GM23338 (cell line): ENCODE measurements at regions not wholly inside any gene's neighbourhood (a gene's known extent, or its start where the extent isn't known, plus 50 kb on each side); places are given as distances from the start of the nearest gene placed in this dataset.

Source experiments
- ATAC-seq: fragments of 200-7000 bp; cut with Tn5 transposase; 3 replicates; pipeline ENCODE4 v1.9.1; 2020
- DNase-seq: peaks from one replicate; pipeline ENCODE4 v3.0.0-alpha.2; 2015; ENCODE audit warnings: low spot score
- H2AFZ ChIP-seq: fragments of 200-600 bp; sonication (generic); 2 replicates; pipeline ENCODE4 v1.8.0; 2016; ENCODE audit warnings: antibody characterized with exemption, mild to moderate bottlenecking, moderate library complexity
- H3F3A ChIP-seq: fragments of 200-600 bp; sonication (generic); replicated peaks from 2 replicates; pipeline ENCODE4 v1.8.0; 2017; ENCODE audit warnings: antibody characterized with exemption, mixed run types, low read depth
- H3K27ac ChIP-seq: fragments of 200-600 bp; sonication (generic); 2 replicates; pipeline ENCODE4 v1.6.1; 2016; ENCODE audit warnings: low read depth
- H3K27me3 ChIP-seq: fragments of 200-600 bp; sonication (generic); 2 replicates; pipeline ENCODE4 v1.8.0; 2016; ENCODE audit warnings: mild to moderate bottlenecking, mixed run types, moderate library complexity; ENCODE audit not compliant: insufficient read depth
- H3K36me3 ChIP-seq: fragments of 200-600 bp; sonication (generic); 2 replicates; pipeline ENCODE4 v1.8.0; 2016; ENCODE audit warnings: mild to moderate bottlenecking; ENCODE audit not compliant: insufficient read depth
- H3K4me1 ChIP-seq: fragments of 200-600 bp; sonication (generic); 2 replicates; pipeline ENCODE4 v1.8.0; 2016; ENCODE audit warnings: mild to moderate bottlenecking, moderate library complexity; ENCODE audit not compliant: insufficient read depth
- H3K4me2 ChIP-seq: fragments of 200-600 bp; sonication (generic); 2 replicates; pipeline ENCODE4 v1.7.1; 2017; ENCODE audit warnings: mixed run types
- H3K4me3 ChIP-seq: fragments of 200-600 bp; sonication (generic); 2 replicates; pipeline ENCODE4 v1.6.1; 2016; ENCODE audit warnings: mixed run types
- H3K79me2 ChIP-seq: fragments of 200-600 bp; sonication (generic); replicated peaks from 2 replicates; pipeline ENCODE4 v1.8.0; 2017; ENCODE audit warnings: mild to moderate bottlenecking; ENCODE audit not compliant: insufficient read depth
- H3K9me2 ChIP-seq: fragments of 200-600 bp; sonication (generic); 2 replicates; pipeline ENCODE4 v1.8.0; 2017; ENCODE audit not compliant: insufficient read depth
- H4K20me1 ChIP-seq: fragments of 200-600 bp; sonication (generic); replicated peaks from 2 replicates; pipeline ENCODE4 v1.8.0; 2017; ENCODE audit warnings: mild to moderate bottlenecking; ENCODE audit not compliant: insufficient read depth
- H3K27ac Mint-ChIP-seq: 2 replicates; pipeline ENCODE4 v1.8.0; 2020; ENCODE audit warnings: inconsistent platforms, mild to moderate bottlenecking, moderate library complexity, mixed read lengths
- H3K27me3 Mint-ChIP-seq: 3 replicates; pipeline ENCODE4 v1.8.0; 2022; ENCODE audit warnings: low read depth, mild to moderate bottlenecking, moderate library complexity, mixed read lengths, inconsistent platforms; ENCODE audit not compliant: insufficient read depth, poor library complexity
- H3K36me3 Mint-ChIP-seq: 3 replicates; pipeline ENCODE4 v1.8.0; 2021; ENCODE audit warnings: low read depth, mild to moderate bottlenecking, inconsistent platforms, moderate library complexity, mixed read lengths
- H3K4me1 Mint-ChIP-seq: 3 replicates; pipeline ENCODE4 v1.8.0; 2020; ENCODE audit warnings: mild to moderate bottlenecking, inconsistent platforms, mixed read lengths
- H3K4me3 Mint-ChIP-seq: 3 replicates; pipeline ENCODE4 v1.8.0; 2021; ENCODE audit warnings: moderate library complexity, mild to moderate bottlenecking, inconsistent platforms, mixed read lengths
- H3K9me3 Mint-ChIP-seq: 3 replicates; pipeline ENCODE4 v1.8.0; 2020; ENCODE audit warnings: moderate library complexity, mild to moderate bottlenecking, inconsistent platforms, mixed read lengths
- CREB1 ChIP-seq: fragments of 250-450 bp; sonication (Bioruptor Pico); IDR thresholded peaks from 2 replicates; pipeline ENCODE4 v1.5.0; 2020; ENCODE audit warnings: low read depth, mild to moderate bottlenecking, moderate library complexity
- ETS1 ChIP-seq: IDR thresholded peaks from 2 replicates; pipeline ENCODE4 v1.6.1; 2016; ENCODE audit warnings: antibody characterized with exemption
- EZH2phosphoT487 ChIP-seq: fragments of 200-600 bp; sonication (generic); IDR thresholded peaks from one replicate; pipeline ENCODE4 v1.8.1; 2018; ENCODE audit warnings: antibody characterized with exemption; ENCODE audit not compliant: unreplicated experiment
- JUNB ChIP-seq: IDR thresholded peaks from one replicate; pipeline ENCODE4 v1.6.1; 2016; ENCODE audit warnings: antibody characterized with exemption; ENCODE audit not compliant: unreplicated experiment
- NANOG ChIP-seq: IDR thresholded peaks from 2 replicates; pipeline ENCODE4 v1.6.1; 2016; ENCODE audit warnings: antibody characterized with exemption, borderline replicate concordance
- POLR2AphosphoS5 ChIP-seq: IDR thresholded peaks from 2 replicates; pipeline ENCODE4 v1.6.1; 2016; ENCODE audit warnings: antibody characterized with exemption, low read depth
- STAT1 ChIP-seq: IDR thresholded peaks from one replicate; pipeline ENCODE4 v1.6.1; 2016; ENCODE audit warnings: antibody characterized with exemption; ENCODE audit not compliant: unreplicated experiment
- ZNF114 ChIP-seq: fragments of 250-450 bp; sonication (Bioruptor Pico); IDR thresholded peaks from 2 replicates; pipeline ENCODE4 v1.5.0; 2020; ENCODE audit warnings: mild to moderate bottlenecking, moderate library complexity
- ZNF331 ChIP-seq: fragments of 250-450 bp; sonication (Bioruptor Pico); IDR thresholded peaks from 2 replicates; pipeline ENCODE4 v1.5.0; 2020; ENCODE audit warnings: low read depth, mild to moderate bottlenecking, moderate library complexity
- TF ChIP-seq, protein P1 (sequence below): fragments of 250-450 bp; sonication (Bioruptor Pico); IDR thresholded peaks from 2 replicates; pipeline ENCODE4 v1.5.0; 2020; ENCODE audit warnings: mild to moderate bottlenecking, moderate library complexity

GRCh38 chr7:22618528-22618927 lies 108.5 kb upstream of the IL6 start (continued):
- no peak for TF ChIP-seq ZNF331
- no peak for TF ChIP-seq POLR2AphosphoS5
- TF ChIP-seq EZH2phosphoT487 = no peak
- TF ChIP-seq STAT1 = no peak
- no peak for TF ChIP-seq NANOG

DNA sequence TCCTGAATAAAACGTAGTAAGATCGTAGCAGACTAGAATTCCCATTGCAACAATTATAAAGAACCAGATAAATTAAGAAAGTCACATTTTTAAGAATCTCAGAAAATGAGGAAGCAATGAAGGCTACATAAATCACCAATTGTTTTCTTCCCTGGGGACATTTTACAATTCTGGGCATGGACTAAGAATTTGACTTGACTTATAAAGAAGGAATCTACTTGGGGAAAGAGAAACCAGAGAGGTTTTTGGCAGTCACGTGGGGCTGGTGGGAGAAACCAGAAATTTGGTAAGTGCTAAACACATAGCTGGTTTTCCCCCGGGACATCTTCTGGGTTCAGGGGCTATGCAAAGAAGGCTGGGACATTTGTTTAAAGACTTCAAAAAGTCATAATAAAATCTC lies 109.8 kb upstream of the IL6 start:
- TF ChIP-seq ETS1 (no peak), ZNF331 (no peak)
- peaks cover 14% of the 10 kb centered on the region for H3K4me1 ChIP-seq
- H3K4me3 ChIP-seq = no peak overlapping the region
- no peak overlapping the region for H3K27ac ChIP-seq
- no peaks in the 10 kb centered on the region for H3F3A ChIP-seq
- H3K27me3 ChIP-seq = no peaks in the 10 kb centered on the region
- no peak overlapping the region for H3K27ac Mint-ChIP-seq
- peaks cover 19% of the 10 kb centered on the region; the same call in 2 of the 3 replicates for H3K36me3 Mint-ChIP-seq
- peaks cover 7% of the 10 kb centered on the region for H3K9me2 ChIP-seq
- H3K9me3 Mint-ChIP-seq = peaks cover 22% of the 10 kb centered on the region
- no peak overlapping the region for H3K4me3 Mint-ChIP-seq
- H3K4me2 ChIP-seq = no peak overlapping the region
- no peak overlapping the region for H2AFZ ChIP-seq
- DNase-seq (no peak), ATAC-seq (no peak)
- H3K27me3 Mint-ChIP-seq = no peaks in the 10 kb centered on the region
- peaks cover 7% of the 10 kb centered on the region; the same call in 1 of the 2 replicates for H3K36me3 ChIP-seq
- peaks cover 7% of the 10 kb centered on the region; the same call in 2 of the 3 replicates for H3K4me1 Mint-ChIP-seq
- no peaks in the 10 kb centered on the region for H3K79me2 ChIP-seq
- H4K20me1 ChIP-seq = no peaks in the 10 kb centered on the region

DNA sequence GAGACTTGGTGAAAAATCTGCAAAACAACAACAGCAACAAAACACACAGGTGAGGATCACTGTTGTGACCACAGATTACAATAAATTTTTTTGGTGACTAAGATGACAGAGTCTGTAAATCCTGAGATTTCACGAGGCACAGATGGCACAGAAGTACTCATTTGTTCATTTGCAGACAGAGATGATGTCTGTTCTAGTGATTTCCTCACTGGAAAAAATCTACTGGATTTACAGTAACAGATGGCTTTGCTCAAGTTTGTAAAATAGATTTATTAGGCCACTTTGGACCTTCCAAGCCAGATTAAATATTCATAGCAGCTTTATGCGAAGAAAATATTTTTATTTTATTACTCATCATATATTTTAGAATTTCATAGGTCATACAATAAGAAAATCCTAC lies 113.5 kb upstream of the IL6 start:
- Histone ChIP-seq H3F3A (no peaks in the 10 kb centered on the region), H3K4me2 (no peak overlapping the region), H3K79me2 (no peaks in the 10 kb centered on the region), H3K4me3 (no peak overlapping the region), H2AFZ (0 out of 2 replicates have a peak overlapping the region, but pooled peaks have one; percentile 73), H3K4me1 (peaks cover 15% of the 10 kb centered on the region), H3K36me3 (peaks cover 7% of the 10 kb centered on the region; the same call in 1 of the 2 replicates), H3K27me3 (no peaks in the 10 kb centered on the region), H3K9me2 (peaks cover 7% of the 10 kb centered on the region), H3K27ac (no peak overlapping the region), H4K20me1 (no peaks in the 10 kb centered on the region)
- Mint-ChIP-seq H3K36me3 (peaks cover 16% of the 10 kb centered on the region; the same call in 2 of the 3 replicates), H3K27me3 (peaks cover 4% of the 10 kb centered on the region), H3K4me1 (peaks cover 7% of the 10 kb centered on the region; the same call in 2 of the 3 replicates), H3K27ac (no peak overlapping the region), H3K9me3 (peaks cover 18% of the 10 kb centered on the region), H3K4me3 (no peak overlapping the region)
- DNase-seq = no peak
- no peak for ATAC-seq
- TF ChIP-seq POLR2AphosphoS5 (no peak), ZNF331 (no peak), ETS1 (no peak), JUNB (no peak), STAT1 (no peak), EZH2phosphoT487 (no peak), ZNF114 (CRISPR knock-in tag) (no peak), CREB1 (CRISPR knock-in tag) (no peak)
- TF ChIP-seq, protein P1, sequence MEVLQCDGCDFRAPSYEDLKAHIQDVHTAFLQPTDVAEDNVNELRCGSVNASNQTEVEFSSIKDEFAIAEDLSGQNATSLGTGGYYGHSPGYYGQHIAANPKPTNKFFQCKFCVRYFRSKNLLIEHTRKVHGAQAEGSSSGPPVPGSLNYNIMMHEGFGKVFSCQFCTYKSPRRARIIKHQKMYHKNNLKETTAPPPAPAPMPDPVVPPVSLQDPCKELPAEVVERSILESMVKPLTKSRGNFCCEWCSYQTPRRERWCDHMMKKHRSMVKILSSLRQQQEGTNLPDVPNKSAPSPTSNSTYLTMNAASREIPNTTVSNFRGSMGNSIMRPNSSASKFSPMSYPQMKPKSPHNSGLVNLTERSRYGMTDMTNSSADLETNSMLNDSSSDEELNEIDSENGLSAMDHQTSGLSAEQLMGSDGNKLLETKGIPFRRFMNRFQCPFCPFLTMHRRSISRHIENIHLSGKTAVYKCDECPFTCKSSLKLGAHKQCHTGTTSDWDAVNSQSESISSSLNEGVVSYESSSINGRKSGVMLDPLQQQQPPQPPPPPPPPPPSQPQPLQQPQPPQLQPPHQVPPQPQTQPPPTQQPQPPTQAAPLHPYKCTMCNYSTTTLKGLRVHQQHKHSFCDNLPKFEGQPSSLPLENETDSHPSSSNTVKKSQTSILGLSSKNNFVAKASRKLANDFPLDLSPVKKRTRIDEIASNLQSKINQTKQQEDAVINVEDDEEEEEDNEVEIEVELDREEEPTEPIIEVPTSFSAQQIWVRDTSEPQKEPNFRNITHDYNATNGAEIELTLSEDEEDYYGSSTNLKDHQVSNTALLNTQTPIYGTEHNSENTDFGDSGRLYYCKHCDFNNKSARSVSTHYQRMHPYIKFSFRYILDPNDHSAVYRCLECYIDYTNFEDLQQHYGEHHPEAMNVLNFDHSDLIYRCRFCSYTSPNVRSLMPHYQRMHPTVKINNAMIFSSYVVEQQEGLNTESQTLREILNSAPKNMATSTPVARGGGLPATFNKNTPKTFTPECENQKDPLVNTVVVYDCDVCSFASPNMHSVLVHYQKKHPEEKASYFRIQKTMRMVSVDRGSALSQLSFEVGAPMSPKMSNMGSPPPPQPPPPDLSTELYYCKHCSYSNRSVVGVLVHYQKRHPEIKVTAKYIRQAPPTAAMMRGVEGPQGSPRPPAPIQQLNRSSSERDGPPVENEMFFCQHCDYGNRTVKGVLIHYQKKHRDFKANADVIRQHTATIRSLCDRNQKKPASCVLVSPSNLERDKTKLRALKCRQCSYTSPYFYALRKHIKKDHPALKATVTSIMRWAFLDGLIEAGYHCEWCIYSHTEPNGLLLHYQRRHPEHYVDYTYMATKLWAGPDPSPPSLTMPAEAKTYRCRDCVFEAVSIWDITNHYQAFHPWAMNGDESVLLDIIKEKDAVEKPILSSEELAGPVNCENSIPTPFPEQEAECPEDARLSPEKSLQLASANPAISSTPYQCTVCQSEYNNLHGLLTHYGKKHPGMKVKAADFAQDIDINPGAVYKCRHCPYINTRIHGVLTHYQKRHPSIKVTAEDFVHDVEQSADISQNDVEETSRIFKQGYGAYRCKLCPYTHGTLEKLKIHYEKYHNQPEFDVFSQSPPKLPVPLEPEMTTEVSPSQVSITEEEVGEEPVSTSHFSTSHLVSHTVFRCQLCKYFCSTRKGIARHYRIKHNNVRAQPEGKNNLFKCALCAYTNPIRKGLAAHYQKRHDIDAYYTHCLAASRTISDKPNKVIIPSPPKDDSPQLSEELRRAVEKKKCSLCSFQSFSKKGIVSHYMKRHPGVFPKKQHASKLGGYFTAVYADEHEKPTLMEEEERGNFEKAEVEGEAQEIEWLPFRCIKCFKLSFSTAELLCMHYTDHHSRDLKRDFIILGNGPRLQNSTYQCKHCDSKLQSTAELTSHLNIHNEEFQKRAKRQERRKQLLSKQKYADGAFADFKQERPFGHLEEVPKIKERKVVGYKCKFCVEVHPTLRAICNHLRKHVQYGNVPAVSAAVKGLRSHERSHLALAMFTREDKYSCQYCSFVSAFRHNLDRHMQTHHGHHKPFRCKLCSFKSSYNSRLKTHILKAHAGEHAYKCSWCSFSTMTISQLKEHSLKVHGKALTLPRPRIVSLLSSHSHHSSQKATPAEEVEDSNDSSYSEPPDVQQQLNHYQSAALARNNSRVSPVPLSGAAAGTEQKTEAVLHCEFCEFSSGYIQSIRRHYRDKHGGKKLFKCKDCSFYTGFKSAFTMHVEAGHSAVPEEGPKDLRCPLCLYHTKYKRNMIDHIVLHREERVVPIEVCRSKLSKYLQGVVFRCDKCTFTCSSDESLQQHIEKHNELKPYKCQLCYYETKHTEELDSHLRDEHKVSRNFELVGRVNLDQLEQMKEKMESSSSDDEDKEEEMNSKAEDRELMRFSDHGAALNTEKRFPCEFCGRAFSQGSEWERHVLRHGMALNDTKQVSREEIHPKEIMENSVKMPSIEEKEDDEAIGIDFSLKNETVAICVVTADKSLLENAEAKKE = no peak
